MM.1S (cell line): ENCODE measurements at regions not wholly inside any gene's neighbourhood (a gene's known extent, or its start where the extent isn't known, plus 50 kb on each side); places are given as distances from the start of the nearest gene placed in this dataset.

ENCODE experiments used
- DNase-seq: peaks from one replicate; pipeline ENCODE4 v3.0.0-alpha.2; 2015
- H2AFZ ChIP-seq: fragments of 300-600 bp; sonication (generic); 2 replicates; pipeline ENCODE4 v1.6.0; 2016; ENCODE audit warnings: antibody characterized with exemption, low read length
- H3F3A ChIP-seq: fragments of 300-600 bp; sonication (generic); 2 replicates; pipeline ENCODE4 v1.6.1; 2016; ENCODE audit warnings: mild to moderate bottlenecking, antibody characterized with exemption, low read length, moderate library complexity, mixed read lengths; ENCODE audit not compliant: insufficient read depth
- H3K27ac ChIP-seq: fragments of 300-600 bp; sonication (generic); 2 replicates; pipeline ENCODE4 v1.5.1; 2016; ENCODE audit warnings: mild to moderate bottlenecking, low read length
- H3K27me3 ChIP-seq: fragments of 300-600 bp; sonication (generic); replicated peaks from 2 replicates; pipeline ENCODE4 v1.6.0; 2016; ENCODE audit warnings: low read length; ENCODE audit not compliant: insufficient read depth
- H3K36me3 ChIP-seq: fragments of 300-600 bp; sonication (generic); replicated peaks from 2 replicates; pipeline ENCODE4 v1.6.1; 2016; ENCODE audit warnings: mild to moderate bottlenecking, low read length, mixed read lengths; ENCODE audit not compliant: insufficient read depth
- H3K4me1 ChIP-seq: fragments of 300-600 bp; sonication (generic); 2 replicates; pipeline ENCODE4 v1.6.1; 2016; ENCODE audit warnings: low read length, mixed read lengths
- H3K4me2 ChIP-seq: fragments of 300-600 bp; sonication (generic); 2 replicates; pipeline ENCODE4 v1.6.0; 2016; ENCODE audit warnings: low read depth, low read length
- H3K4me3 ChIP-seq: fragments of 300-600 bp; sonication (generic); 2 replicates; pipeline ENCODE4 v1.5.1; 2016; ENCODE audit warnings: low read length, mixed read lengths
- H3K79me2 ChIP-seq: fragments of 300-600 bp; sonication (generic); 2 replicates; pipeline ENCODE4 v1.6.1; 2016; ENCODE audit warnings: mixed run types, low read length, mixed read lengths
- H3K9ac ChIP-seq: fragments of 300-600 bp; sonication (generic); 2 replicates; pipeline ENCODE4 v1.6.1; 2016; ENCODE audit warnings: low read length, mixed read lengths
- H3K9me2 ChIP-seq: fragments of 300-600 bp; sonication (generic); replicated peaks from 2 replicates; pipeline ENCODE4 v1.6.1; 2016; ENCODE audit warnings: mild to moderate bottlenecking, low read length, mixed read lengths; ENCODE audit not compliant: insufficient read depth
- H3K9me3 ChIP-seq: fragments of 300-600 bp; sonication (generic); replicated peaks from 2 replicates; pipeline ENCODE4 v1.6.1; 2016; ENCODE audit warnings: mild to moderate bottlenecking, low read length, mixed read lengths; ENCODE audit not compliant: insufficient read depth
- H4K20me1 ChIP-seq: fragments of 300-600 bp; sonication (generic); 2 replicates; pipeline ENCODE4 v1.6.1; 2016; ENCODE audit warnings: mild to moderate bottlenecking, low read length, moderate library complexity, mixed read lengths; ENCODE audit not compliant: insufficient read depth
- EZH2 ChIP-seq: fragments of 300-600 bp; sonication (generic); optimal IDR thresholded peaks from 2 replicates; pipeline ENCODE3; 2017; ENCODE audit warnings: low read depth, mild to moderate bottlenecking, antibody characterized with exemption, low read length, mixed read lengths
- EZH2phosphoT487 ChIP-seq: fragments of 300-600 bp; sonication (generic); IDR thresholded peaks from 2 replicates; pipeline ENCODE4 v1.6.1; 2018; ENCODE audit warnings: antibody characterized with exemption, low read length
- TF ChIP-seq, protein P1 (sequence below): fragments of 300-600 bp; sonication (generic); IDR thresholded peaks from 2 replicates; pipeline ENCODE4 v1.5.1; 2016; ENCODE audit warnings: antibody characterized with exemption, low read length, mixed read lengths

DNA sequence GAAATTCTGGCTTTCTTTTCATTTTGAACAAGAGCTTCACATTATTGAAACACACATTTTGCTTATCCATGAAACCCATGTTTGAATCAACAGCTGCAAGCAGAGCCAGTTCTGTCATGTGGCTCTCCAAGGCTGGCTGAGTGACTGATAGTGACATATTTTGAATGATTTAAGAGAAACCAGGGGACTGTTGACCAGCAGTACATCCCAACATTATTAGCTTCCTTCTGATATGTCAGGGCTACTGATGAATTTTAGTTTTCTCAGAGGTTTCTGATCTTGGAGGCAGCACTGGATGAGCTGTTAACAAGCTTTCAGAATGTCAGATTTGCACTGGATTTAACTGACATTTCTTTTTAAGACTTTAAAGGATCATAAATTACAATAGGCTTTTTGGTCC, 74.6 kb upstream of the GRXCR1 start:
- DNase-seq = no peak
- no peaks in the 10 kb centered on the region for H3K9me3 ChIP-seq
- H3K36me3 ChIP-seq = no peaks in the 10 kb centered on the region
- no peaks in the 10 kb centered on the region for H3K27me3 ChIP-seq
- no peak overlapping the region for H3K9ac ChIP-seq
- H3K79me2 ChIP-seq = no peaks in the 10 kb centered on the region
- H3K4me2 ChIP-seq = no peak overlapping the region
- no peaks in the 10 kb centered on the region for H3K4me1 ChIP-seq
- H3F3A ChIP-seq = no peaks in the 10 kb centered on the region
- H2AFZ ChIP-seq = no peak overlapping the region
- no peaks in the 10 kb centered on the region for H3K9me2 ChIP-seq
- no peak overlapping the region for H3K27ac ChIP-seq
- TF ChIP-seq, protein P1, sequence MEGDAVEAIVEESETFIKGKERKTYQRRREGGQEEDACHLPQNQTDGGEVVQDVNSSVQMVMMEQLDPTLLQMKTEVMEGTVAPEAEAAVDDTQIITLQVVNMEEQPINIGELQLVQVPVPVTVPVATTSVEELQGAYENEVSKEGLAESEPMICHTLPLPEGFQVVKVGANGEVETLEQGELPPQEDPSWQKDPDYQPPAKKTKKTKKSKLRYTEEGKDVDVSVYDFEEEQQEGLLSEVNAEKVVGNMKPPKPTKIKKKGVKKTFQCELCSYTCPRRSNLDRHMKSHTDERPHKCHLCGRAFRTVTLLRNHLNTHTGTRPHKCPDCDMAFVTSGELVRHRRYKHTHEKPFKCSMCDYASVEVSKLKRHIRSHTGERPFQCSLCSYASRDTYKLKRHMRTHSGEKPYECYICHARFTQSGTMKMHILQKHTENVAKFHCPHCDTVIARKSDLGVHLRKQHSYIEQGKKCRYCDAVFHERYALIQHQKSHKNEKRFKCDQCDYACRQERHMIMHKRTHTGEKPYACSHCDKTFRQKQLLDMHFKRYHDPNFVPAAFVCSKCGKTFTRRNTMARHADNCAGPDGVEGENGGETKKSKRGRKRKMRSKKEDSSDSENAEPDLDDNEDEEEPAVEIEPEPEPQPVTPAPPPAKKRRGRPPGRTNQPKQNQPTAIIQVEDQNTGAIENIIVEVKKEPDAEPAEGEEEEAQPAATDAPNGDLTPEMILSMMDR = no peak
- no peak for TF ChIP-seq EZH2
- no peak for TF ChIP-seq EZH2phosphoT487
- H3K4me3 ChIP-seq = no peak overlapping the region
- no peaks in the 10 kb centered on the region for H4K20me1 ChIP-seq

GRCh38 chr4:42816880-42817400, 75.6 kb upstream of the GRXCR1 start:
- no peaks in the 10 kb centered on the region for H3K4me1 ChIP-seq
- no peak overlapping the region for H3K27ac ChIP-seq
- TF ChIP-seq EZH2phosphoT487 (no peak), EZH2 (no peak)
- TF ChIP-seq, protein P1 = no peak
- no peaks in the 10 kb centered on the region for H3K9me3 ChIP-seq
- no peak overlapping the region for H3K9ac ChIP-seq
- no peaks in the 10 kb centered on the region for H3K9me2 ChIP-seq
- no peaks in the 10 kb centered on the region for H3K36me3 ChIP-seq
- H3K4me3 ChIP-seq = no peak overlapping the region
- H4K20me1 ChIP-seq = no peaks in the 10 kb centered on the region
- DNase-seq = no peak
- H3K27me3 ChIP-seq = no peaks in the 10 kb centered on the region
- H3K79me2 ChIP-seq = no peaks in the 10 kb centered on the region
- H2AFZ ChIP-seq = no peak overlapping the region
- no peak overlapping the region for H3K4me2 ChIP-seq
- no peaks in the 10 kb centered on the region for H3F3A ChIP-seq

GRCh38 chr4:42816189-42816879, 76.2 kb upstream of the GRXCR1 start:
- no peaks in the 10 kb centered on the region for H3K9me3 ChIP-seq
- H3K79me2 ChIP-seq = no peaks in the 10 kb centered on the region
- no peak overlapping the region for H3K4me2 ChIP-seq
- H2AFZ ChIP-seq = no peak overlapping the region
- no peaks in the 10 kb centered on the region for H3F3A ChIP-seq
- H3K9ac ChIP-seq = no peak overlapping the region
- H4K20me1 ChIP-seq = no peaks in the 10 kb centered on the region
- H3K27me3 ChIP-seq = no peaks in the 10 kb centered on the region
- H3K4me3 ChIP-seq = no peak overlapping the region
- no peaks in the 10 kb centered on the region for H3K9me2 ChIP-seq
- DNase-seq = no peak
- H3K27ac ChIP-seq = no peak overlapping the region
- H3K4me1 ChIP-seq = no peaks in the 10 kb centered on the region
- H3K36me3 ChIP-seq = no peaks in the 10 kb centered on the region
- TF ChIP-seq EZH2phosphoT487 = no peak
- TF ChIP-seq EZH2 = no peak
- TF ChIP-seq, protein P1 = no peak
